HG03139 (cell line): ENCODE measurements at regions not wholly inside any gene's neighbourhood (a gene's known extent, or its start where the extent isn't known, plus 50 kb on each side); places are given as distances from the start of the nearest gene placed in this dataset.
"Not testable (repeated sequence)": the region's sequence is repeated elsewhere in the genome, so short reads cannot be mapped to it uniquely, and the experiment has no call there.

Source experiments
- ATAC-seq: cut with Tn5 transposase; IDR thresholded peaks from one replicate; pipeline ENCODE4 v1.9.1; 2021; ENCODE audit not compliant: unreplicated experiment

DNA sequence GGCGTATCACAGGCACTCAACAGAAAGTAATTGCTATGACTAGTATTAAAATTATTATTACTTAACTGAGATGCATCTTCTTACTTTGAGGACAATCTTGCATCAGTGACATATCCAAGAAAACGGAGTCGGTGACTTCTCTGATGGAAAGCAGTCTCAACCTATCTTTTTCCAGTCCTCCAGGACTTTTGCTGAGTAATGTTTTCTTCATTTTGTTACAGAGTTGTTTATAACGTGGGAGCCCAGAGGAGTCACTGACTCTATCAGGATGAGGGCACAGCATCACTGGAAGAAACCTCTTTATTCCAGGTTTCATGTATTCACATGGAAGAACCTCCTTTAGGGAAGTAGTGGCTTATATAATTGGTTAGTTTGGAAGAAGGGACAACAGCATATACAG lies 51.5 kb upstream of the MELK start:
- ATAC-seq: no peak

DNA sequence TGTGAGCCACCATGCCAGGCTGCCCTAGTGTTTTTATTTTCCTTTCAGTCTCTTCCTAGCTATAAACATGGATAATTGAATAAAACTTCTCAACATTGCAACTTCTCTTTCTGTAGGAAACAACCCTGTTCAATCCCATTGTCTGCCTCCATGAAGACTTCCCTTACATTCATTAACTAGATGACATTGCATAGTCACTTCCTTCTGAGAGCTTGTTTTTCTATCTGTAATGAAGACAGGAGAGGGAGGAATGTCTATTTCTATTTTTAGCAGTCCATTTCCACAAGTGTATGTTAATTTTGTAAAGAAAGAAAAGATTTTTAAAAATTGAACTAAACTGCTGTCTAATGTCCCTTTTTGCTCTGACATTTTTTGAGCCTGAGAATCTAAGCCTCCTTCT lies 55.6 kb upstream of the MELK start:
- no peak for ATAC-seq

- ATAC-seq: no peak
Measured at GRCh38 chr9:36504156-36504555, 68.5 kb upstream of the MELK start.

DNA sequence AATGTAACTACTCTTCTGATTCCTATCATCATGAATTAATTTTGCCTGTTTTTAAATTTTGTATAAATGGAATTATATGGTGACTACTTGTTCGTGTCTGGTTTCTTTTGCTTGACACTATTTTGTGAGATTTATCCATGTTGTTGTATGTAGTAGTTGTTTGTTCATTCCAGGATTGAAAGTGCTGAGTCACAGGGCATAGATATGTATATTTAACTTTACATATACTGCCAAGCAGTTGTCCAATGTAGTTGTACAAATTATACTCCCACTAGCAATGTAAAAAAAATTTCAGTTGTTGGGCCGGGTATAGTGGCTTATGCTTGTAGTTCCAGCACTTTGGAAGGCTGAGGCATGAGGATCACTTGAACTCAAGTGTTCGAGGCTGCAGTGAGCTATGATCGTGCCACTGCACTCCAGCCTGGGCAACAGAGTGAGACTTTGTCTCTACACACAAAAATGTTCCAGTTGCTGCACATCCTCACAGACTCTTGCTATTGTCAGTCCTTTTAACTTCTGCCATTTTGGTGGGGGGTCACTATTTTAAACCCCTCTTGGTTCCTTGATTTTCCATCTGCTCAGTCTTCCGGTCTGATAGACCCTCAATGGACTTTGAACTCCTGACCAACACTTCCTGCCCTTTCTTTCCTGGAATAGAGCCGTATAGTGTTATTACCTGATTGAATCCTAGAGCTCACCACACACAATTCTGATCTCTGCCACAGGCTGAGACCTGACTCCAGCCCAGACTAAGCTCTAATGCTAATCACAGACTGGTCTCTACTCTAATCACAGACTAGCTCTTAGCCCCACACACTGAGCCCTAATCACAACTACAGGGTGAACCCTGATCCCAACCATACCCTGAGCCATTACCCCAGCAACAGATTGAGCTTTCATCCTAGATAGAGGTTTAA lies 69.3 kb upstream of the MELK start:
- ATAC-seq: no peak

GRCh38 chr9:36501727-36502126 lies 71.0 kb upstream of the MELK start:
- ATAC-seq: no peak

- ATAC-seq: not testable (repeated sequence)
Measured at GRCh38 chr9:36500931-36501330, 71.8 kb upstream of the MELK start.

- ATAC-seq: no peak
Measured at GRCh38 chr9:36499174-36499890, 73.4 kb upstream of the MELK start.

DNA sequence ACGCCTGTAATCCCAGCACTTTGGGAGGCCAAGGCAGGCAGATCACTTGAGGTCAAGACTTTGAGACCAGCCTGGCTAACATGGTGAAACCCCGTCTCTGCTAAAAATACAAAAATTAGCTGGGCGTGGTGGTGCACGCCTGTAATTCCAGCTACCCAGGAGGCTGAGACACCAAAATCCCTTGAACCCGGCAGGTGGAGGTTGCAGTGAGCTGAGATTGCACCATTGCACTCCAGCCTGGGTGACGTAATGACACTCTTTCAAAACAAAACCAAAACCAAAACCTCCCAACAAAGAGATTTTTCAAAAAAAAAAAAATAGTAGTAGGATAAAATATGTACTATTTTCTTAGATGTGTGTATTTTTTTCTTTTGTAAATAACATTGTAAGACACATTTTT lies 79.1 kb upstream of the MELK start:
- ATAC-seq: not testable (repeated sequence)

GRCh38 chr9:36492865-36493264 lies 79.8 kb upstream of the MELK start:
- no peak for ATAC-seq

- ATAC-seq: no peak
Measured at GRCh38 chr9:36489453-36489852, 83.2 kb upstream of the MELK start.

GRCh38 chr9:36488389-36488756 lies 84.3 kb upstream of the MELK start:
- ATAC-seq: no peak

- ATAC-seq: peak; percentile 85
Measured at GRCh38 chr9:36487482-36488388, 85.0 kb upstream of the MELK start.

GRCh38 chr9:36486933-36487481 lies 85.7 kb upstream of the MELK start:
- peak; percentile 42 for ATAC-seq

DNA sequence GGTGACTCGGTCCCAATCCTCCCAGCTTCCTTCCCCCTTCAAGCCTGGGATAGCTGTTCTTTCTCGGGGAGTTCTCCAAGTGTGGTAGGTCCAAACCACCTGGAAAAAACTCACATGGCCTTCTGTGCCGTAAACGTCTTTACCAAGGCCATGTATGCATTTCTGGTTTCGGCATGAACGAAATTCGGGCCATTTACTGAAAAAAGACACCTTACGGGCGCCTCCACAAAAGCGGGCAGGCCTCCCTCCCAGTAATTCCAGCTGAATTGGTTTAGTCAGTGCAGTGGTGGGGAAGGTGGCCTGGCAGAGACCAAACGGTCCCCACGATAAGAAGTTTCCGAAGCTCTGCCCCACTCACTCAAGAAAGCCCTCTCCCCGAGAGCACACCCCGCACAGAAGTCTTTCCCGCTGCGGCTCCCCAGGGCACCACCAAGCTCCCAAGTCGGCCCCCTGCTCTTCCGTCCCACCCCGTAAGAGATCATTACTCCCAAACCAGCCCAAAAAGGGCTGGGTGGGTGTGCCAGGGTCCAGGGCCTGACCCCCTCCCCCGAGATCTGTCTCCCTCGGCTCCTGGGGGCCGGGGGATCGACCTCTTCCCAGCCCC lies 86.3 kb upstream of the MELK start:
- no peak for ATAC-seq

- ATAC-seq: no peak
Measured at GRCh38 chr9:36485647-36486328, 85.7 kb upstream of the RNF38 start.

DNA sequence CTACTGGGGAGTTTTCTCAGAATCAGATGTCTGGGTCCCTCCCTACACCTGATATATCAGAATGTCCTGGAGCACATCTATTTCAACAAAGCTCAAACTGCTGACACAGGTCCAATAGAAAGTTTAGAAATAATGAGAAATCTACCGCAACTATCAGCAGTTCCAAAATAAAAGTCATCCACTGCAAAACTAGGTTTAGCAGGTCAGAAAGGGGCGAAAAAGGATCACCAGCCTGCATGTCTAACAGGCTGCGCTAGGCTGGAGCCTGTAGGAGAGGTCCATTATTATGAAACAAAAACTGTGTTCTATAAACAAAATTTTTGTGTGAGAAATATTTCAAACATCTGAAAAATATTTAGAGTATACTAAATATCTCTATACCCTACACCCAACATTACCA lies 84.1 kb upstream of the RNF38 start:
- no peak for ATAC-seq

- ATAC-seq: no peak
Measured at GRCh38 chr9:36479101-36479500, 79.0 kb upstream of the RNF38 start.

DNA sequence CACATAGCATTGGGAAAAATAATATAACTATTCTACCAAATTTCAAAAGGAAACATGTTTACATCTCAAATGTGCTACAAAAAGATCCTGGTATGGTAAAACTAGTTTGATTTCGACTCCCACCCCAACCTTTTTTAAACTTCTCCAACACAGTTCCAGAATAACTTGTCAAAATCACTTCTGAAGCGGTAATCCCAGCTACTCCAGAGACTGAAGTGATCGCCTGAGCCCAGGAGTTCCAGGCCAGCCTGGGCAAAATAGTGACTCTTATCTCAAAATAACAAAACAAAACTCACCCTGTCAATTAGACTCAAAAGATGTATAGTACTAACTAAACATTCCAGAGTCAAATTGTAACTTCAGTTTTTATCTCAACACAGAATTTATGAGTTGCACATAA lies 71.3 kb upstream of the RNF38 start:
- ATAC-seq: no peak

DNA sequence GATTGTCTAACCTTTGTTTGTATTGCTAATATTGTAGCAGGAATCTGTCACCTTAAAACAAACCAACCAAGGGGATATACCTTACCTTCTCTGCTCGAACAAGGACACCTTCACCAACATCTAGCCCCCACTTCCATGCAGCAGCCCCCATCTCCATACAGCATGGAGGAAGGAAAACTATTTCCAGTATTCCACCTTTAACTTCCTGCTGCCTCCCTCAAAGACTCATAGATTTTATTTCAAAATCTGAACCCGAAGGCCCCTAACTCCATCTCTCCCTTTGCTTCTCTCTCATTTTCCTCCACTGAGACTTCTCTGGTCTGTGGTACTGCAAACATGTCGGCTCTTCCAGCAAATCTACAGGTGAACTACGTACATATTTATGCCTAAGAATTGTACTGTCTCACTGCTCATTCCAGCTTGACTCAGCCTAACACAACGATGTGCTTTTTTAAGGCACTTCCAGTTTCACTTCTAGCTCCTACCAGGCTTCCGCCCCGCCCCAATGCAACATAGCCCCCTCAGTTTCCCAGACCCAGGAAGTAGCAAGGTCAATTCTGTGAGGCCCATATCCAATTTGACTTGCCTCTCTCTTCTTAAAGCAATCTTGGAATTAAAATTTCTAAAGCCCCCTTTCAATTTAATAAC lies 70.7 kb upstream of the RNF38 start:
- ATAC-seq: peak; percentile 84

- no peak for ATAC-seq
Measured at GRCh38 chr9:36463467-36463866, 63.4 kb upstream of the RNF38 start.
